Colonic mucosa (tissue), 4 donors: ENCODE measurements at regions not wholly inside any gene's neighbourhood (a gene's known extent, or its start where the extent isn't known, plus 50 kb on each side); places are given as distances from the start of the nearest gene placed in this dataset.

Experiments
- DNase-seq: peaks from one replicate; pipeline ENCODE4 v3.0.0-alpha.2; 2020
- H3K27ac ChIP-seq: fragments of 200-600 bp; one replicate; pipeline ENCODE4 v1.8.0; 2021
- H3K27me3 ChIP-seq: fragments of 200-600 bp; one replicate; pipeline ENCODE4 v1.8.0; 2021
- H3K36me3 ChIP-seq: fragments of 200-600 bp; one replicate; pipeline ENCODE4 v1.8.0; 2021
- H3K4me1 ChIP-seq: fragments of 200-600 bp; one replicate; pipeline ENCODE4 v1.8.0; 2021; ENCODE audit warnings: mild to moderate bottlenecking
- H3K4me3 ChIP-seq: fragments of 200-600 bp; one replicate; pipeline ENCODE4 v1.8.0; 2021
- H3K9ac ChIP-seq, 2 donors: one replicate each; pipeline ENCODE4 v1.7.0; 2013; ENCODE audit warnings: control low read depth in 2 of 2, low read depth in 2 of 2, low read length in 2 of 2
- H3K9me3 ChIP-seq: fragments of 200-600 bp; one replicate; pipeline ENCODE4 v1.8.0; 2021
- intact Hi-C: fragments of 100-400 bp; cut with DNase I; formaldehyde crosslinking; loops from one replicate; pipeline ENCODE4 v1.14.1; 2022
- TF ChIP-seq, protein P1 (sequence below): fragments of 200-600 bp; IDR thresholded peaks from one replicate; pipeline ENCODE4 v1.8.0; 2022; ENCODE audit warnings: antibody characterized with exemption, mild to moderate bottlenecking
- donor health status: healthy.
- donor health status: DM: no; HTN: no; CAD: no.
- donor health status: DM: no; HTN: no; CAD: no.

GRCh38 chr12:124411281-124411878, 116.5 kb downstream of the RFLNA start:
- peak; percentile 53 for DNase-seq
- H3K4me1 ChIP-seq = no peaks in the 10 kb centered on the region
- H3K9ac ChIP-seq = no peak overlapping the region

GRCh38 chr12:124410354-124411175, 115.7 kb downstream of the RFLNA start:
- H3K4me1 ChIP-seq = no peaks in the 10 kb centered on the region
- H3K36me3 ChIP-seq = no peaks in the 10 kb centered on the region
- intact Hi-C loops = no loop called here

More at GRCh38 chr12:124411281-124411878, 116.5 kb downstream of the RFLNA start:
- Histone ChIP-seq H3K27ac (peak overlapping the region; percentile 41), H3K36me3 (no peaks in the 10 kb centered on the region), H3K9me3 (no peaks in the 10 kb centered on the region), H3K4me3 (no peak overlapping the region), H3K27me3 (no peaks in the 10 kb centered on the region)
- intact Hi-C loops = no loop called here
- TF ChIP-seq, protein P1, sequence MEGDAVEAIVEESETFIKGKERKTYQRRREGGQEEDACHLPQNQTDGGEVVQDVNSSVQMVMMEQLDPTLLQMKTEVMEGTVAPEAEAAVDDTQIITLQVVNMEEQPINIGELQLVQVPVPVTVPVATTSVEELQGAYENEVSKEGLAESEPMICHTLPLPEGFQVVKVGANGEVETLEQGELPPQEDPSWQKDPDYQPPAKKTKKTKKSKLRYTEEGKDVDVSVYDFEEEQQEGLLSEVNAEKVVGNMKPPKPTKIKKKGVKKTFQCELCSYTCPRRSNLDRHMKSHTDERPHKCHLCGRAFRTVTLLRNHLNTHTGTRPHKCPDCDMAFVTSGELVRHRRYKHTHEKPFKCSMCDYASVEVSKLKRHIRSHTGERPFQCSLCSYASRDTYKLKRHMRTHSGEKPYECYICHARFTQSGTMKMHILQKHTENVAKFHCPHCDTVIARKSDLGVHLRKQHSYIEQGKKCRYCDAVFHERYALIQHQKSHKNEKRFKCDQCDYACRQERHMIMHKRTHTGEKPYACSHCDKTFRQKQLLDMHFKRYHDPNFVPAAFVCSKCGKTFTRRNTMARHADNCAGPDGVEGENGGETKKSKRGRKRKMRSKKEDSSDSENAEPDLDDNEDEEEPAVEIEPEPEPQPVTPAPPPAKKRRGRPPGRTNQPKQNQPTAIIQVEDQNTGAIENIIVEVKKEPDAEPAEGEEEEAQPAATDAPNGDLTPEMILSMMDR = no peak

DNA sequence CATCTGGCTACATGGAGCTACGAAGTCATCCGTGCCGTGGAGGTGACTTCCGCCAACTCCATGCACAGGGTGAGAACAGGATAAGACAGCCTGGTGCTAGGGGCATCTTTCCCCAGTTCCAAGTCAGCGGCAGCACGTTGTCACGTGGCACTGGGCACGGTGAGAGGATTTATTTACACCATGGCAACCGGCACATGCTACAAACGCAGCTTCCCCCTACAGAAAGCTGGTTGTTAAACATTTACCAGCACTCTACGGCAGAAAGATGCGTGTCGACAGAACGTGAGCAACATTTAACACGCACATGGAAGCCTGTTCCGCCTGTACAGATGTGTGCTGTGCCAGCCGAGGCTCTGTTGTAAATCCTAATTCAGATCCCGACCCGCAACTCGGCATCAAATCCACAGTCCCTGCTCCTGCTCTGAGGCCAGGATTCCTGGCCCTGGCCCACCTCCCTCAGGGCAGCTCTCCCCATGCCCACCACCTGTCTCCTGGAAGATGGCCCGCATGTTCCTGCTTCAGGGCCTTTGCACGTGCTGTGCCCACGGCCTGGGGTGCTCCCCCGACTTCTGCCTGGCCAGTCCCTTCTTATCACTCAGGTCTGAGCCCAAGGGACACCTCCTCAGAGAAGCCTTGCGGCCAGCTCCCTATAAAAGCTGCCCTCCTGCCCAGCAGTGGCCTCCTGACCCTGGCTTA, 114.1 kb downstream of the RFLNA start:
- Histone ChIP-seq H3K27ac (no peak overlapping the region), H3K4me3 (no peak overlapping the region), H3K9me3 (no peaks in the 10 kb centered on the region), H3K36me3 (no peaks in the 10 kb centered on the region), H3K9ac (peak overlapping the region in 1 of 2 donors; percentile 58), H3K27me3 (no peaks in the 10 kb centered on the region), H3K4me1 (no peaks in the 10 kb centered on the region)
- TF ChIP-seq, protein P1 = no peak
- intact Hi-C loops = no loop called here
- peak; percentile 54 for DNase-seq

More at GRCh38 chr12:124410354-124411175, 115.7 kb downstream of the RFLNA start:
- TF ChIP-seq, protein P1 = no peak
- no peak for DNase-seq
- Histone ChIP-seq H3K27ac (peak overlapping the region; percentile 41), H3K9ac (peak overlapping the region in 1 of 2 donors; percentile 34), H3K27me3 (no peaks in the 10 kb centered on the region), H3K9me3 (no peaks in the 10 kb centered on the region), H3K4me3 (no peak overlapping the region)

DNA sequence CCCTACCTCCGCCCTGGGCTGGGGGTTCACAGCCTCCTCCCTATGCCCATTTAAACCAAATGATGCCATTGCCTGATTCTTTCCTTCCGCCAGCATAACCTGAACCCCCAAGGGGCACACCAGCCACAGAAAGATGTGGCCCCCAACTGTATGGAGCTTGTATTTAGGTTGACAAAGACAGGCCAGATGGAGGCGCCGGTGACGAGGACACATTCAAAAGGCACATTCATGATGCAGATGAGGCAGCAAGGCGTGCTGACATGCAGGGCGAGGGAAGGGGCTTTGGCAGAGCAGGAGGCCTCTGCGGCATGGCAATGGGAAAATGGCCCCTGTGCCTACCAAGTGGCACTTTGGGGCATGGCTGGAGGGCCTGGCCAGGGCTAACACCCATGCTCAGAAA, 112.2 kb downstream of the RFLNA start:
- no peak overlapping the region for H3K9ac ChIP-seq
- no peaks in the 10 kb centered on the region for H3K36me3 ChIP-seq
- no peak overlapping the region for H3K27ac ChIP-seq
- H3K27me3 ChIP-seq = no peaks in the 10 kb centered on the region
- TF ChIP-seq, protein P1 = no peak
- H3K9me3 ChIP-seq = no peaks in the 10 kb centered on the region
- H3K4me3 ChIP-seq = no peak overlapping the region
- H3K4me1 ChIP-seq = no peaks in the 10 kb centered on the region
- no peak for DNase-seq
- intact Hi-C loops = no loop called here

DNA sequence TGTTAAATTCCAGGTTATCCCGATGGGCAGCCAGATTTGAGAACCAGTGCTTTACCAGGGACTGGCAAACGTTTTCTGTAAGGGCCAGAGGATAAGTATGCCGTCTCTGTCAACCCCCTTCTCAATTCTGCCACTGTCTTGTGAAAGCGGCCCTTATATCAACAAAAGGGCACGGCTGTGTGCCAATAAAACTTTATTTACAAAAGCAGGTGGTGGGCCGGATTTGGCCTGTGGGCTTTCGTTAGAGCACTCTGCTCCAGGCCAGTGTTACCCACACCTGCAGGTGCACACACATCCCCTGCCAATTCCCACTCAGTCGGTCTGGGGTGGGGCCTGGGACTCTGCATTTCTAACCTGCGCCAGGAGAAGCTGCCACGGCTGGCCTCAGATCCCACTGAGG, 111.2 kb downstream of the RFLNA start:
- no peak for DNase-seq
- no peaks in the 10 kb centered on the region for H3K27me3 ChIP-seq

More for the DNA sequence above, 111.2 kb downstream of the RFLNA start:
- H3K4me1 ChIP-seq = no peaks in the 10 kb centered on the region
- H3K9ac ChIP-seq = no peak overlapping the region
- TF ChIP-seq, protein P1 = no peak
- H3K36me3 ChIP-seq = peaks cover 6% of the 10 kb centered on the region
- no peak overlapping the region for H3K27ac ChIP-seq
- intact Hi-C loops = no loop called here
- no peak overlapping the region for H3K4me3 ChIP-seq
- H3K9me3 ChIP-seq = no peaks in the 10 kb centered on the region
